Astrocyte (in vitro differentiated cells and primary cell): ENCODE measurements at regions not wholly inside any gene's neighbourhood (a gene's known extent, or its start where the extent isn't known, plus 50 kb on each side); places are given as distances from the start of the nearest gene placed in this dataset.
"Not testable (repeated sequence)": the region's sequence is repeated elsewhere in the genome, so short reads cannot be mapped to it uniquely, and the experiment has no call there.

ENCODE experiments used
- EZH2 ChIP-seq: IDR thresholded peaks from 2 replicates; pipeline ENCODE4 v1.6.1; 2012; ENCODE audit warnings: mild to moderate bottlenecking, low read length, inconsistent platforms; ENCODE audit not compliant: insufficient read depth
- TF ChIP-seq, protein P1 (sequence below): IDR thresholded peaks from 2 replicates; pipeline ENCODE4 v1.5.1; 2011; ENCODE audit warnings: low read depth, mild to moderate bottlenecking, inconsistent platforms, low read length, moderate library complexity; ENCODE audit not compliant: insufficient read depth

DNA sequence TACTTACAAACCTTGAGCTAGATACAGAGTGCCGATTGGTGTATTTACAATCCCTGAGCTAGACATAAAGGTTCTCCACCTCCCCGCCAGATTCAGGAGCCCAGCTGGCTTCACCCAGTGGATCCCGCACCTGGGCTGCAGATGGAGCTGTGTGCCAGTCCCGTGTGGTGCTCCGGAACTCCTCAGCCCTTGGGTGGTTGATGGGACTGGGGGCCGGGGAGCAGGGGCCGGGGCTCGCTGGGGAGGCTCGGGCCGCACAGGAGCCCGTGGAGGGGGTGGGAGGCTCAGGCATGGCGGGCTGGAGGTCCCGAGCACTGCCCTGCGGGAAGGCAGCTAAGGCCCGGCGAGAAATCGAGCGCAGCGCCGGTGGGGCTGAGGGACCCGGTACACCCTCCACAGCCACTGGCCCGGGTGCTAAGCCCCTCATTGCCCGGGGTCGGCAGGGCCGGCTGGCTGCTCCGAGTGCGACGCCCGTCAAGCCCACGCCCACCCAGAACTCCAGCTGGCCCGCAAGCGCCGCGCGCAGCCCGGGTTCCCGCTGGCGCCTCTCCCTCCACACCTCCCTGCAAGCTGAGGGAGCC, 466.5 kb downstream of the TECRL start:
- TF ChIP-seq, protein P1, sequence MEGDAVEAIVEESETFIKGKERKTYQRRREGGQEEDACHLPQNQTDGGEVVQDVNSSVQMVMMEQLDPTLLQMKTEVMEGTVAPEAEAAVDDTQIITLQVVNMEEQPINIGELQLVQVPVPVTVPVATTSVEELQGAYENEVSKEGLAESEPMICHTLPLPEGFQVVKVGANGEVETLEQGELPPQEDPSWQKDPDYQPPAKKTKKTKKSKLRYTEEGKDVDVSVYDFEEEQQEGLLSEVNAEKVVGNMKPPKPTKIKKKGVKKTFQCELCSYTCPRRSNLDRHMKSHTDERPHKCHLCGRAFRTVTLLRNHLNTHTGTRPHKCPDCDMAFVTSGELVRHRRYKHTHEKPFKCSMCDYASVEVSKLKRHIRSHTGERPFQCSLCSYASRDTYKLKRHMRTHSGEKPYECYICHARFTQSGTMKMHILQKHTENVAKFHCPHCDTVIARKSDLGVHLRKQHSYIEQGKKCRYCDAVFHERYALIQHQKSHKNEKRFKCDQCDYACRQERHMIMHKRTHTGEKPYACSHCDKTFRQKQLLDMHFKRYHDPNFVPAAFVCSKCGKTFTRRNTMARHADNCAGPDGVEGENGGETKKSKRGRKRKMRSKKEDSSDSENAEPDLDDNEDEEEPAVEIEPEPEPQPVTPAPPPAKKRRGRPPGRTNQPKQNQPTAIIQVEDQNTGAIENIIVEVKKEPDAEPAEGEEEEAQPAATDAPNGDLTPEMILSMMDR, result not testable (repeated sequence)
- not testable (repeated sequence) for TF ChIP-seq EZH2
